ENCODE measurements at regions not wholly inside any gene's neighbourhood (a gene's known extent, or its start where the extent isn't known, plus 50 kb on each side); places are given as distances from the start of the nearest gene placed in this dataset.

DNA sequence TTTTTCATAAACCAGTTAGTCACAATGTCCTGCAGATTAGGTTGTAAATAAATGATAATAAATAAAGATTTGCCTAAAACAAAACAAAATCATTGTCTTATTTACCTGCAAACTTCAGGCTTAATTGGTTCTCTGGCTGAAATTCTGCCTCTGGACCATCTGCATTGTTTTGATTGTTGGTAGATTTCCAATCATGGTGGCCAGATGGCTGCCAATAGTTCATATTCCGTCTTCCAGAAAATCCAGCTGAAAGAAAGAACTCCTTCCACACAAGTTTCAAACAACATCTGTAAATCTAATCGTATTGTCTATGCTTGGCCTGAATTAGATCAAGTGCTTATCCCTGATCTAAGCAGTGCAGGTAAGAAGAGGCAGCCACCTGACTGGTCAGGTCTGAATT is 771.1 kb upstream of the ZEB2 start:
- no peak for DNase-seq (ENCODE audit: low read depth in 2 of 2)

DNA sequence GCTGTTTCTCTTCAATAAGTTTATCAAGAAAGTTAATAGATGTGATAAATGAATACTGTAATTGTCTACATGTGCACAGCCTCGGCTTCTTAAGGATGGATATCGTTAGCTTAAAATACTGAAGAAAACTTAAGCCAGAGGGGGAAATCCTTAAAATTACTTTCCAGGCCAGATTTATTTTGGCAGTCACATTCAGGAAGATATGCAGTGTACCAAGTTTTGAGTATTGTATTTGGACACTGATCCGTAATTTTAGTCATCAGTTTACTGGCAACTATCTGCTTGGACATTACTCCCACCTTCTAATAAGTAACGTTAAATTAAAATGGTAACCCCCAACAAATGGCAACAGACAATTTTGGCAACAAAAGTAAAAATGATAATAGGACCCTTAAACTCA is 770.0 kb upstream of the ZEB2 start:
- DNase-seq (ENCODE audit: low read depth in 2 of 2): no peak

DNA sequence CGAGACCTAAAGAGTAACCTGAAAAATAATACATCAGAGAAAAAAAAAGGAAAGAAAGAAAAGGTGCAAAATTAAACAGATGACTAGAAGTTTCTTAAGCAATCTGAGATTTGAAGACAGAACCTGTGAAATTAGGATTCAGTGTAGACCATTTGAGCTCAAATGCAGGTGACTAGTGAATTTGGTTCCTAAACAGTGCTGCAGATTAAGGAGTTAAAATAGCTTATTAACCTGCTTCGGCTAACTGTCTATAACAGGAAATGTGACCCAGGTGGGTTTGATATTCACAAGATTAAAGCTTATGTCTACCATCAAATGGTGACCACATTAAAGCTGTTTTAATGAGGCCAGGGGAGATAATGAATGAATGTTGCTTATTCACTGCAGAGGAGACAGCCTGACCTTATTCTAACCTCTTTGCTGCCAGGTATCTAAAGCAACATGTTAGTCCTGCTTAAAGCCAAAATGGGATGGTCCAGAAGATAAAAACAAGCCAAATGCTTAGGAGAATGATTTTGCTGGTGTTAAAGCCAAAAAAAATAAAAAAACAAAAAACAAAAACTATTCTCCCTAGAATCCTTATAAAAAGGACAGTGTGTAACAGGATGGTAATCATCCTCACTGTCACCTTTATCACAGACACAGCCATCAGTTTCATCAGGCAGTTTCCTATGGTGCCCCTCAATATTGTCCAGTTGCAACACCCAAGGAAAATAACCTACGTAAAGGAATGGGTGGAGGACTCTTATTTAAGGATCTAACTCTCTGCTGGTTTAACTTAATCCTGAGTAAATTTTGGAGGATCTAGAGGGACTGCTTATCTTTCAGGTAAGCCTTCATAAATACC is 769.0 kb upstream of the ZEB2 start:
- DNase-seq (ENCODE audit: low read depth in 2 of 2): no peak

DNA sequence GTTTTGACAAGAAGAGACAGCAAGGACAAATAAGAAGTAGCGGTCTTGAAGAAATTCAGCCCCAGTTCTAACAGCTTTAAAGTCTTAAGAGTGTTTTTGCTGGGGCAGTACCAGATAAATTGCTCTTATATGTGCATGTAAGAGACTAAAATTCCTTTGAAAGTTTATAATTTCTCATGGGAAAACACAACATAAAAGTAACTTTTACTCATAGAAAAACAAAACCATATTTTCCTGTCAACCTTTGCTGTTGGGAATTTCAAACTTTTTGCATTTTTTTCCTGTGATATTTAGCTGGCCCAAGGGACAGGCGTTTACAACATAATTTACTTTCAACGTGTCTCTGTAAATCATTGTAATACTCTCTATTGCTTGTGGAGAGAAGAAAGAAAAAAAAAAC is 767.8 kb upstream of the ZEB2 start:
- DNase-seq (ENCODE audit: low read depth in 2 of 2): no peak

DNA sequence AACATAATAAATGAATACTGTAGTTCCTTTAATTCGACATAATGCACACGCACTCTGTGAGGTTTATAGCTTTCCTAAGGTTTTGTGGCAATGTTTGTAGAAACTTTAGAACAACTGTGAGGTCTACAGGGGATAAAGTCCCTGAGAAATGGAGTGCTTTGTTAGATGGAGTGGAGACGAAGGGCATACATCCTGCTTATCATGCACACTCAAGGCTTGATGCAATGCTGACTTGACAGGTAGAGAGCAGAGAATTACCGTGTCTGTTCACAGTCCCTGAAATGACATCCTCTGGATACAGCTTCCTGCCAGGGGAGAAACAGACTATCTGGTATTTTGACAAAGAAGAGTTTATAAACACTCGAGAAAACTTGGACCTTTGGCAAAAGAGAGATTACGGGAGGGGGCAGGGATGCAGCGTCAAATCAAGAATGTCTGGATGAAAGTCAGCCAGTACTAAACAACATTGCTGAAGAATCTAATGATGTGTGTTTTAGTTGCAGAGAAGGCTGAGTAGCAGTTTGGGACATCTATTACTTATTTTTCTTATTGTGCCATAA is 766.9 kb upstream of the ZEB2 start:
- DNase-seq (ENCODE audit: low read depth in 2 of 2): no peak

DNA sequence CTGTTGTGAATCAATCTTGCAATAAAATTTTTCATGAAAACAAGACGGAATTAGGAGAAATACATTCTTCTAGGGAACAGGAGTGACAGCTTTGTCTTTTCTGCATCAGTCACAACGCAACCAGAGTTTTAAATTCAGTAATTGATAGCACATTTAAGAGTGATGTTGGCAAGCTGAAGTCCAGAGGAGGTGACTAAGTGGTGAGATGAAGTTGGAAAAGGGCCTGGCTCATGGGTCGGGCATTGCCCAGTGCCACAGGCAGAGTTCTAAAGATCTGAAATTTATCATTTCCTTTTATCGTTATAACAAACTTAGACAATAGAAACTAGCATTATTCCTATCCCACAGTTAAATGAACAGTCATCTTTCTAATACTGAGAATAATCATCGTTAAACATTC is 764.6 kb upstream of the ZEB2 start:
- DNase-seq (ENCODE audit: low read depth in 2 of 2): no peak

DNA sequence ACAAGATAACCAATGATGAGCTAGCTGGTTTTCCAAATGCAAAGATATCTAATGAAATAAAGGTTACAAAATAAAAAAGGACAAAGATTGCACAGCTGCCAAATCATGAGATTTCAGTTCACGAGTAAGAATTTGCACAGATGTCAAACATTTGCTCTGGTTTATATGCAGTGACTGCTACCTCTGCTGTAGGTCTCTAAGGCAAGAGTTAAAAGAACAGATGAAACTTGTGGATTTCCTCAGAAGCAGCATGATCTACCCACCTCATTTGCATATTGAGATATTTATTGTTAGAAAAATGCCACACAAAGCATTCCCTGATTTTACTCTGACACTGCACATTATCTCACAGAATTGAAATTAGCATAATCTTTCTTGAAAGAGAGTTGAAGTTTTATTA is 763.2 kb upstream of the ZEB2 start:
- no peak for DNase-seq (ENCODE audit: low read depth in 2 of 2)

DNA sequence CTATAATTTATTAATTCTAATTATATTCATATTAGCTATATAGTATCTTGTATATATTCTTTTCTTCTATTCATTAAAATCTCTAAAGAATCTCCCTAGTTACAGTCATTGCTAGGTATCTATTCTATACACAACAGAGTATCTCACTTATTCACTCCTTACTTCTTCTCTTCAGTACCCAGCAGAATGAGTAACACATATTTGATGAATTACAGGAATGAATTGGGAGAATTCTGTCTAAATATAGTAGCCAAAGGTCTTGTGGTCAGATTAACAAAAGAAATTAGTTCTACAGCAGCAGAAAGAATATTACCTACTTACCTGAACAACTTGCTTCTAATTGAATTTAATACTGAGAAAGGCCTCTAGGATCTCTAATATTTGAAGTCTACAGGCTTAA is 758.0 kb upstream of the ZEB2 start:
- no peak for DNase-seq (ENCODE audit: low read depth in 2 of 2)

DNA sequence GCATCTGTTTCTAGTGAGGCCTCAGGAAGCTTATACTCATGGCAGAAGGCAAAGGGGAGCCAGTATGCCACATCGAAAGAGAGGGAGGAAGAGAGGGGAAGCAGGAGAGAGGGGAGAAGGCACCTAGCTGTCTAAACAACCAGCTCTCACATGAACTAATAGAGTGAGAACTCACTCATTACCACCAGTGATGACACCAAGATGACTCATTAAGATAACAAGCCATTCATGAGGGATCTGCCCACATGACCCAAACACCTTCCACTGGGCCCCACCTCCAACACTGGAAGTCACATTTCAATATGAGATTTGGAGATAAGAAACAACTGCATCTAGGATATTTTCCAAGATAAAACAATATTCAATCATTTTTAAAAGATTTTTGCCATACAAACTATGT is 753.9 kb upstream of the ZEB2 start:
- no peak for DNase-seq (ENCODE audit: low read depth in 2 of 2)

DNA sequence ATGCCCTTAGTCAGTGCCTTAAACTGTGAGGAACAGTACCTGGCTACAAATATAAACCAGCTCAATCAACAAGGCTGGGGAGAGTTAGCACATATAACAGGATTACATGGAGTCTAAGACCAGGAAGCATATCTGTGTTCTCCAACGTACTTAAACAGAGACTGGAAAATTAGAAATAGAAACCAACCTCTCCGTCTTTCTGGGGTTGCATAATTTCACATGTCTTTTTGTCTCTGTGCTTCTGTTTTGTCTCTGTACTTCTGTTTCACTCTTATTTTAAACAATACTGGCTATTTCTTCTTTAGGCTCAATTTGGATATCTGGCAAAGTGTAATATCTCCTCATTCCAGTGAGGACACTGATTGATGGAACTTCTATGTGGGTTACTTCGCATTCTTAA is 749.0 kb upstream of the ZEB2 start:
- no peak for DNase-seq (ENCODE audit: low read depth in 2 of 2)

DNA sequence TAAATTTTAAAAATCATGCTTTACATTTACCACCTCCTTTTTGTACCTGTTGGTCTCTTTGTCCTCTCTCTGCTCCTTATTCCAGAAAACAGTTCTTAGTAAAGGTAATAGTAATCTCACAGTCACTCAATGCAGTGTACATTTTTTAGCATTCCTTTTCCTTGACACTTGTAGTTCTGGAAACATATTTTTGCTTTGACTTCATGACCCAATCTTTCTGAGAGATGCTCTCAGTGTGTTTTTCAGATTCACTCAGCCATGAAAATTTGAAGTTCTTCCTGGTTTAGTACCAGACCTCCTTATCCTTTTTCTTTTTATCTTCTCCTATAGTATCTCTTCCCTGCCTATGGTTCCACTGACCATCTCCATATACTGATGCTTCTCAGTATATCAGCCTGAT is 747.5 kb upstream of the ZEB2 start:
- DNase-seq (ENCODE audit: low read depth in 2 of 2): no peak

DNA sequence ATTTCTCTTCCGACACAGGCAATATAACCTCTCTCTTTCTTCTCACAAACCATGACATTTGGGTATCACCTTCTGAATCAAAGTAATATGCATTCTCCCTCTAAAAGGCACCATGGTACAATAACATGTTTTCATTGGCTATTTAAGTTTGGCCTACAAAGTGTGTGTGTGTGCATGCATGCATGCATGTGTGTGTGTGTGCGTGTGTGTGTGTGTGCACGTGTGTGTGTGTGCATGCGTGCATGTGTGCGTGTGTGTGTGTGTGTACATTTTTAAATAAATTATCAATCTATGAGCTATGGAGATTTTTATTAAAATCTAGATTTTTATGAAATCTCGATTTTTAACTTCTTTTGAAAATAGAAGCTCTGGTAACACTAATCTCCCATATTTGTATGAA is 745.3 kb upstream of the ZEB2 start:
- DNase-seq (ENCODE audit: low read depth in 2 of 2): no peak

DNA sequence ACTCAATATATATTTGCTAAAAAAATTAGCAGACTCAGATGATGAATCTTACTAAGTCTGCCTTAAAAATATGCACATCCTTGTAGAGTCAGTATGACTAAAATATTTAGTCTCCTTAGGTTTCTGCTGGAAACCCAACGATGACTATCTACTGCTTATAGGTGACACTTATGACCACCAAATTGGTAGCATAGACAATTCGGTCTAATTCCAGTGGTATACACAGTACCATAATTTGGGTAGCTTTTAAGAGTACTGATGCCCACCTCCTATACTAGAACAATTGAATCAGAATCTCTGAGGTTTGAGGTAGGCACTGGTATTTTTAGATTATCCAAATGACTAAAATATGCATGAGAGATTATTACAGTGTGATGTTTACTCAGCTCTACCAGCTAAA is 740.8 kb upstream of the ZEB2 start:
- no peak for DNase-seq (ENCODE audit: low read depth in 2 of 2)

DNA sequence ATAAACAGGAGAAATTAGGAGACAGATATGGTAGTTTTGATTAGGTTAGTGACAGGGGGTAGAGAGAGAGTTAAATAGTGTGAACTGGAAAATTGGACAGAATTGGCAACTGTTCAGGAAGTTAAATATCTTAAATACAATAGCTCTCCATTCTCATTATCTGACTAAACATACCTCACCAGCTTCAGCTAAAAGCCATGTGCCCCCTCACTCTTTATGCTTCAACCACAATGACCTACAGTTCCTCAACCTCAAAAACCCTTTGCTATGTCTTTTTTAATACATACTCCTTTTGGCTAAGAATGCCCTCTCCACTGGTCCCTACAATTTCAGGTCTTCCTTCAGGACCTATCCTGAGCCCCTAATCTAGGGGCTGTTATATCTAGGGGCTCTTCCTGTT is 740.2 kb upstream of the ZEB2 start:
- no peak for DNase-seq (ENCODE audit: low read depth in 2 of 2)

DNA sequence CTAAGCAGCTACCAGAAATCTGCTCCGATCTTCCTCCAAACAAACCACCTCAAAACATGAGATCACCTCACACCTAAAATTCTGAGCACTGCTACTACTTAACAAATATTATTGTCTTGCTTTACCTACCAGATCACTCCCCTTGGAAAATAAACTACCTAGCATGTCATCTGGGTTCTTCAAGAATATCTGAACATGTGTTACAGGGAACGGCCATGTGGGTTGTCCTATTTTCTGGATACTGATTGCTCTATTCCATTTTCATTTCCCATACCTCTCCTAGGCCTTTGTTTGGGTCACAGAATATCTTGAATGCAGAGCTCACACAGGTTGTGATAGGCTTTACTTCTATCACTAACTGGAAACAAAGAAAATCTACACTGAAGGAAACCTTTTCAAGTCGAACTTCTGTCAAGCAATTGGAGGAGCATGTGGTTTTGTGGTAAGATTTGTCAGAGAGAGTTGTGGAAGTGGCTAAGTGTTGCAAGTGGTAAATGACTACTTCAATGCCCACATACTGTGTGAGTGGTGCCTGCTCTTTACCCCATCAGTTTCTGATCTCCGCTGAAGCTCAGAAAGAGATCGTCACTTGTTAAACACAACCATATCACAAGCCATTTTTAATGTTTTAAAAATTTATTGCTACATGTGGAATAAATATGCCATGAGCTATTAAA is 739.1 kb upstream of the ZEB2 start:
- DNase-seq (ENCODE audit: low read depth in 2 of 2): peak in 1 of 2 donors; percentile 2

DNA sequence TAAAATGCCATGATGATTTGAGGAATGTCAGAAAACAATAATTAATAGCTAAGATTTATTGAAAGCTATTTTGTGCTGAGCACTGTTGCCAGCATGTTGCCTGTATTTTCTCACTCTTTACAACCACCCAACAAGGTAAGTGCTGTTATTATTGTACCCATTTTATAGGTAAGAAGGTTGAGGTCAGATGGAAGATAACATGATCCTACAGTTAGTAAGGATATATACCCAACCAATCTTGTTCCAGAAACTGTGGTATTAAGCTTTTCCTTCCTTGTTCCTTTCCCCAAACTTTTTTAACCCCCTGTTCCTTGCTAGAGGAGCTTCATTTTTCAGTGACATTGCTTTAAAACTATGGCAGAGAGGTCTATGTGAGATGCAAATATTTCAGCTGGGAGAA is 738.0 kb upstream of the ZEB2 start:
- no peak for DNase-seq (ENCODE audit: low read depth in 2 of 2)

DNA sequence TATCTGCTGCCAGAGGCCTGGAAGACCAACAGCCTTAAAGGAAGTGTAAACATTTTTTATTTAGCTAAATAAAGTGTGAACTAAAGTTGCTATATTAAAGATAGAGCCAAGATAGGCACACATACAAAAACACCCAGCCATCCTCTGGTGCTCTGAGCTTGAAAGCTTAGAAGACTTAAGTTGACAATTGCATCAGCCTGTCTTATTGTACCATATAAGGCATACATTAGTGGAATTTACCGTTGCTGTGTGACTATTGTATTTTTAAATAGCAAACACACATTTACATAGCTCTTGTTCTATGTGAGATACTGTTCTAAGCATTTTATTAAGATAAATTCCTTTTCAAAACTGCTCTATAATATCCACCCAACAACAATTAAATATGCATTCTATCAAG is 736.6 kb upstream of the ZEB2 start:
- DNase-seq (ENCODE audit: low read depth in 2 of 2): no peak

DNA sequence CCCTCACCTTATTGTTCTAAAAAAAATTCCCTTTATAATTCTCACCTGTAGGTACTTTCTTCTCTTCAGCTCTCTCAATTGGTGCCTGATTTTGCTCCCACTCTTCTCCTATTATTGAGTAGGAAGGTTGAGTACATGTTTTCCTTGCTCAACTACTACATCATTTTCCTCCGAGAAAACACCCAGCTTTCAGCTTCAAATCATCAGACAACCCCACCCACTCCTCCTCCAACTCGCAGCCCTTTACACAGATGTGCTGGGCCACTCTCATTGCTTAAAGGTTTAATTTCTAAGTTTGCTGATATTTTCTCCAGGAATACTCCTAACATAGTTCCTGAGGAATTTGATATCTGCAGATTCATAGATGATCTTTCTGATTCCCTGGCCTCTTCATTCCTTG is 734.4 kb upstream of the ZEB2 start:
- no peak for DNase-seq (ENCODE audit: low read depth in 2 of 2)

DNA sequence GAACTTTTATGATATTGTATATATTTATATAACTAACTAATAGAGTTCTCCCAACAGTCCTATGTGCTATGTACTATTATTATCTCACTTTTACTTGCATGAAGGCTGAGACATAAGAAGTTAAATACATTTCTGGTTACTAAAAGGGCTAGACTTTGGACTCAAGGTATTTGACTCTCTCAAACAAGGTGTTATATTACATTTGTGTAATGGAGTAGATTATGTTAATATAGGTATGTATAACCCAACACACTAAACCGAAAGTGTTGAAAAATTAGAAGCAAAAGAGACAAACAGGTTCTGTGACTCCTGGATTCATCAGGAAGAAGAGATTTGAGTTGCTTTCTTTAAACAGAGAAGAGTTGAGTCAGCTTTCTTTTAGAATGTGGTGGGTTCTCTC is 733.6 kb upstream of the ZEB2 start:
- no peak for DNase-seq (ENCODE audit: low read depth in 2 of 2)

DNA sequence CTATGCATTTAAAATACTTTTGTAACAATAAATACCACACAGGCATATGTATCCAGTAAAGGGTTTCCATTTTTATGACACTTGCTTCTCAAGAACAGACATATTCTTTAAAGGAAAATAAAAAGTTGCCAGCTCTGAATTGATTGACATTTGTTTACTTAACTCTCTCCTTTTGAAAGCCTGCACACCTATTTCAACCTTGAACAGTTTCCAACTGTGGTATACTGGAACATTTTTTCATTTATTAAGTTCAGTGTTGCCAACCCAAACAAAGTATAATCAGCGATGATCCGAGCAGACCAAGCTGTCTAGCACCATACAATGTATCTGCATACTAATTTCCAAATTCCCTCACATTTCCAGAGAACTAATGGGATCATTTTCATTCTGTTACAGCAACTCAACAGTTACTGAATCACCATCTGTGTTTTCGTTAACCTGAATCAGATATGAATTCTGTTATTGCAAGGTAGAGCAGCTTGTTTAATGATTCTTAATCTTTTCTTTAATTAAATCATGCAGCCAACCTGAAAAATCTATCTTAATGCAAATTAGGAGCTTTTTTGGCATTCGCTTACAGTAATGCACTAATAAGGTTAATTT is 725.5 kb upstream of the ZEB2 start:
- no peak for DNase-seq (ENCODE audit: low read depth in 2 of 2)

DNA sequence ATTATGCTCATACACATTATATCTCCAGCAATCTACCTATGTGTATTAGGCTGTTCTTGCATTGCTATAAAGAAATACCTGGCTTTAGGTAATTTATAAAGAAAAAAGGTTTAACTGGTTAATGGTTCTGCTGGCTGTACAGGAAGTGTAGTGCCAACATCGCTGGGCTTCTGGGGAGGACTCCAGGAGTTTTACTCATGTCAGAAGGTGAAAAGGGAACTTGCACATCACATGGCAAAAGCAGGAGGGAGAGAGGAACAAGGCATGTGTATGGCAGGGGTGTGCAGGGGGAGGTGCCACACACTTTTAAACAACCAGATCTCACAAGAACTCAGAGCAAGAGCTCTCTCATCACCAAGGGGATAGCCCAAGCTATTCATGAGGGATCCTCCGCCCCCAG is 715.4 kb upstream of the ZEB2 start:
- DNase-seq (ENCODE audit: low read depth in 2 of 2): no peak

DNA sequence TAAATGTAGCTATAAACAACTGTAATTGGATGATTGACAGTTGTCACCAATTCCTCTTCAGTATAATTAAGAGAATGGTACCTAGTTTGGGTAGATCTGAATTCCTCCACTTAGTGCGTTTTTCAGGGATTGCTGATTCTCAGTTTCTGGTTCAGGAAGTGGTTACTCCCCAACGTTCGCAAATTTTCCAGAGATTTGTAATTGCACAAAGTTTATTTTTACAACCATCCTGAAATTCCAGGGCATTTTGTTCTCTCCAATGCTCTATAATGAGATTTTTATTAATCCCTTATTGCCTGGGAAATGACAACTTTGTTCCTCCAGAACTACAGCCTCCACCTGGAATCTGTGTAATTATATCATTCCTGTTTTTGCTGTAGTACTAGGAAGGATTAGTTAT is 710.6 kb upstream of the ZEB2 start:
- no peak for DNase-seq (ENCODE audit: low read depth in 2 of 2)

DNA sequence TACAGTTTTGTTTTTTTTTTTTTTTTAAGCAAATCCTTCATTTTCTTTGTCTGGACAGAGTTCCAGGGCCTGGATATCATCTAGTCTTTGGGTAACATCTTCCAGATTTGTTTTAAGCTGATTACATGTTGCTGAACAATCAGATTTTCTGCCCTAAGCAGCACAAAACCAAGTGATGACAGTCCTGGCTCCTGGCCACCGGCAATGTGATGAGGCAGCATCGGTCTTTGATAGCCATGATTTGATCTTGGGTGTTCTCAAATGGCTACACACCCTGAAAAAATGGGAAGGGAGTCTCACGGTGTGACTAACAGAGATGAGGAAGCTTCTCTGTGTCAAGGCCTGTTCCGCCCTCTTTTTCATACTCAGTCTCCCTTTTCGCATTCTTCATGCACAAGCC is 708.6 kb upstream of the ZEB2 start:
- no peak for DNase-seq (ENCODE audit: low read depth in 2 of 2)

Measured in stimulated activated CD8-positive, alpha-beta memory T cell treated with anti-CD3 and anti-CD28 coated beads, Interleukin-2, amount 100 ng/mL, for 1 hour (primary cell).